HG02588 (cell line): ENCODE measurements at regions not wholly inside any gene's neighbourhood (a gene's known extent, or its start where the extent isn't known, plus 50 kb on each side); places are given as distances from the start of the nearest gene placed in this dataset.
"Not testable (repeated sequence)": the region's sequence is repeated elsewhere in the genome, so short reads cannot be mapped to it uniquely, and the experiment has no call there.

Experiments
- ATAC-seq: cut with Tn5 transposase; IDR thresholded peaks from one replicate; pipeline ENCODE4 v1.9.1; 2021; ENCODE audit warnings: mild to moderate bottlenecking, moderate library complexity; ENCODE audit not compliant: unreplicated experiment

DNA sequence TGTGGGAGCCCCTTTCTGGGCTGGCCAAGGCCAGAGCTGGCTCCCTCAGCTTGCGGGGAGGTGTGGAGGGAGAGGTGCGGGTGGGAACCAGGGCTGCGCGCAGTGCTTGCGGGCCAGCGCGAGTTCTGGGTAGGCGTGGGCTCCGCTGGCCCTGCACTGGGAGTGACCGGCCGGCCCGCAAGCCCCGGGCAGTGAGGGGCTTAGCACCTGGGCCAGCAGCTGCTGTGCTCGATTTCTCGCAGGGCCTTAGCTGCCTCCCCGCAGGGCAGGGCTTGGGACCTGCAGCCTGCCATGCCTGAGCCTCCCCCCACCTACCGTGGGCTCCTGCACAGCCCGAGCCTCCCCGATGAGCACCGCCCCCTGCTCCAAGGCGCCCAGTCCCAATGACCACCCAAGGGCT lies 56.0 kb upstream of the CACNA2D1 start:
- ATAC-seq, result not testable (repeated sequence)

DNA sequence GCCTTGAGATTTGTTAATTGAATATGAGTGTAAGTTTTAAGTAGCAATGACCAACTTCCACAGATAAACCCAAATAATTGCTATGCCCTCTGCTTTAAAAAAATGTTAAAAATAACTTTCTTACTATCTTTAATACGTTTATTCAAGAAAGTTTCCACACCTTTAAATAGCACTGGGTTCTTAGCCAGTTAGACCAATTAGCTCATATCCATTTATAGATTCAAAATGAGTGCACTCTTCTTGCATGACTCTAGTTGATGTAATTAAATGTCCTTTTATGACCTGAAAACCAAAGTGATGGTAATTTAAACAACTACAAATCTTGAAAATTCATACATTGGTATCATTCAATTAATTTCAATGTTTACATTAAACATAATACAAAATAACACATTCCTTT lies 50.8 kb upstream of the CACNA2D1 start:
- no peak for ATAC-seq
